IPS-20b (cell line): ENCODE measurements at regions not wholly inside any gene's neighbourhood (a gene's known extent, or its start where the extent isn't known, plus 50 kb on each side); places are given as distances from the start of the nearest gene placed in this dataset.

Experiments
- H3K27ac ChIP-seq: one replicate; pipeline ENCODE4 v1.5.1; 2013; ENCODE audit warnings: low read length
- H3K27me3 ChIP-seq: 2 replicates; pipeline ENCODE4 v1.6.1; 2013; ENCODE audit warnings: mild to moderate bottlenecking, low read length, inconsistent platforms; ENCODE audit not compliant: insufficient read depth
- H3K36me3 ChIP-seq: 2 replicates; pipeline ENCODE4 v1.6.1; 2013; ENCODE audit warnings: low read depth, mild to moderate bottlenecking, inconsistent platforms, low read length, moderate library complexity; ENCODE audit not compliant: insufficient read depth
- H3K4me1 ChIP-seq: 2 replicates; pipeline ENCODE4 v1.6.1; 2013; ENCODE audit warnings: mild to moderate bottlenecking, control low read depth, inconsistent platforms, low read length, moderate library complexity; ENCODE audit not compliant: insufficient read depth
- H3K4me3 ChIP-seq: 2 replicates; pipeline ENCODE4 v1.5.1; 2013; ENCODE audit warnings: mild to moderate bottlenecking, low read length, inconsistent platforms
- H3K9ac ChIP-seq: 2 replicates; pipeline ENCODE4 v1.6.1; 2013; ENCODE audit warnings: low read depth, mild to moderate bottlenecking, inconsistent platforms, low read length, moderate library complexity
- H3K9me3 ChIP-seq: 2 replicates; pipeline ENCODE4 v1.6.1; 2013; ENCODE audit warnings: mild to moderate bottlenecking, low read depth, low read length, inconsistent platforms; ENCODE audit not compliant: insufficient read depth

DNA sequence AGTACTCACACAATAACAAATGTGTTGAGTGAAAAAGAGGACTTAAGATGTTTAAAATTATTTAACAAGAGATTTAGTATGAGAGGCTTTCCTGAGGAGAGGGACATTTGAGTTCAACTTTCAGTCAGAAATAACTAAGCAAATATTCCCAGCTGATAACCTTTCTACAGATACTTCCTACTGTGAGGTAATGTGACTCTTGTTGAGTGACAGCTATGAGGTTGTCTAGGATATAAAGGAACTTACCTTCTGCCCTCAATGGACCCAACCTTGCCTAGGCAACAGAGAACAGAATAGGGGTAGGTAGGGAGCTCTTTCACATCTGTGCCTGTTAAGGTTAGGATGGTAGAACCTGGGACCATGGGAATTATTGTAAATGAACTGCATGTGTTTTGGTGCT, 54.7 kb downstream of the GLUD2 start:
- H3K4me1 ChIP-seq: no peaks in the 10 kb centered on the region
- H3K27ac ChIP-seq: no peak overlapping the region
- H3K9ac ChIP-seq: no peak overlapping the region
- no peaks in the 10 kb centered on the region for H3K27me3 ChIP-seq
- H3K36me3 ChIP-seq: no peaks in the 10 kb centered on the region
- no peak overlapping the region for H3K4me3 ChIP-seq
- H3K9me3 ChIP-seq: no peaks in the 10 kb centered on the region

DNA sequence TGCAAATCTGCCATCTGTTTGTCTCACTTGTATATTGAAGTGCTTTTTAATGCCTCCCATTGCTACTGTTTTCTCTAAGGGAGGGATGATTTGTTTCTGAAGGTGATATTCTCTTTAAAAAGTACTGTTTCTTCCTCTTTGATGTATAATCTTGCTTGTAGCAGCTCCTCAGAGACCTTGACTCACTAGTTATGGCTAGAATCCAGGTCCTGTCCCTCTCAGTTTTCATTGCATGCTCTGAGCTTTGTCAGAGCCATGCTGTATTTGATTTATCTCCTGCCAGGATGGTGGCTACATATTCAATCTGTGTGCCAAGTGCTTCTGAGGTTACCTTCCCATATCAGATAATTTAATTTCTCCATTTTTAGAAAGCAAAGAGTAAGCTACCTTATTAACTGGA, 56.0 kb downstream of the GLUD2 start:
- Histone ChIP-seq H3K9me3 (no peaks in the 10 kb centered on the region), H3K9ac (no peak overlapping the region), H3K27ac (no peak overlapping the region), H3K36me3 (no peaks in the 10 kb centered on the region), H3K4me1 (no peaks in the 10 kb centered on the region), H3K4me3 (no peak overlapping the region), H3K27me3 (no peaks in the 10 kb centered on the region)

GRCh38 chrX:121106484-121107235, 59.2 kb downstream of the GLUD2 start:
- no peaks in the 10 kb centered on the region for H3K9me3 ChIP-seq
- no peaks in the 10 kb centered on the region for H3K27me3 ChIP-seq
- no peaks in the 10 kb centered on the region for H3K36me3 ChIP-seq
- no peak overlapping the region for H3K4me3 ChIP-seq
- no peak overlapping the region for H3K27ac ChIP-seq
- no peaks in the 10 kb centered on the region for H3K4me1 ChIP-seq
- no peak overlapping the region for H3K9ac ChIP-seq

GRCh38 chrX:121109986-121110385, 62.6 kb downstream of the GLUD2 start:
- Histone ChIP-seq H3K9ac (no peak overlapping the region), H3K4me1 (no peaks in the 10 kb centered on the region), H3K27me3 (no peaks in the 10 kb centered on the region), H3K9me3 (no peaks in the 10 kb centered on the region), H3K36me3 (no peaks in the 10 kb centered on the region), H3K27ac (no peak overlapping the region), H3K4me3 (no peak overlapping the region)

- H3K27ac ChIP-seq: no peak overlapping the region
- H3K27me3 ChIP-seq: no peaks in the 10 kb centered on the region
- H3K9me3 ChIP-seq: no peaks in the 10 kb centered on the region
- no peaks in the 10 kb centered on the region for H3K36me3 ChIP-seq
- H3K4me3 ChIP-seq: no peak overlapping the region
- H3K9ac ChIP-seq: no peak overlapping the region
- H3K4me1 ChIP-seq: no peaks in the 10 kb centered on the region
Observed at GRCh38 chrX:121110536-121110935, 63.1 kb downstream of the GLUD2 start.

DNA sequence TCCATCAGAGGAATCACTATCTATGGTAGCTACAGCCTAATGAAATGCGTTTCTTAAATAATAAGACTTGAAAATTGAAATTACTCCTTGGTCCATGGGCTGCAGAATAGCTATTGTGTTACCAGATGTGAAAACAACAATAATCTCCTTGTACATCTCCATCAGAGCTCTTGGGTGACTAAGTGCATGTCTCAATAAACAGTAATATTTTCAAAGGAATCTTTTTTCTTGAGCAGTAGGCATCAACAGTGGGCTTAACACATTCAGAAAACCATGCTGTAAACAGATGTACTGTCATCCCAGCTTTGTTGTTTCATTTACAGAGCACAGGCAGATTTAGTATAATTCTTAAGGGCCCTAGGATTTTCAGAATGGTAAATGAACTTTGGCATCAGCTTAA, 67.3 kb downstream of the GLUD2 start:
- Histone ChIP-seq H3K36me3 (no peaks in the 10 kb centered on the region), H3K4me3 (no peak overlapping the region), H3K9me3 (no peaks in the 10 kb centered on the region), H3K9ac (no peak overlapping the region), H3K27me3 (no peaks in the 10 kb centered on the region), H3K4me1 (no peaks in the 10 kb centered on the region), H3K27ac (no peak overlapping the region)

DNA sequence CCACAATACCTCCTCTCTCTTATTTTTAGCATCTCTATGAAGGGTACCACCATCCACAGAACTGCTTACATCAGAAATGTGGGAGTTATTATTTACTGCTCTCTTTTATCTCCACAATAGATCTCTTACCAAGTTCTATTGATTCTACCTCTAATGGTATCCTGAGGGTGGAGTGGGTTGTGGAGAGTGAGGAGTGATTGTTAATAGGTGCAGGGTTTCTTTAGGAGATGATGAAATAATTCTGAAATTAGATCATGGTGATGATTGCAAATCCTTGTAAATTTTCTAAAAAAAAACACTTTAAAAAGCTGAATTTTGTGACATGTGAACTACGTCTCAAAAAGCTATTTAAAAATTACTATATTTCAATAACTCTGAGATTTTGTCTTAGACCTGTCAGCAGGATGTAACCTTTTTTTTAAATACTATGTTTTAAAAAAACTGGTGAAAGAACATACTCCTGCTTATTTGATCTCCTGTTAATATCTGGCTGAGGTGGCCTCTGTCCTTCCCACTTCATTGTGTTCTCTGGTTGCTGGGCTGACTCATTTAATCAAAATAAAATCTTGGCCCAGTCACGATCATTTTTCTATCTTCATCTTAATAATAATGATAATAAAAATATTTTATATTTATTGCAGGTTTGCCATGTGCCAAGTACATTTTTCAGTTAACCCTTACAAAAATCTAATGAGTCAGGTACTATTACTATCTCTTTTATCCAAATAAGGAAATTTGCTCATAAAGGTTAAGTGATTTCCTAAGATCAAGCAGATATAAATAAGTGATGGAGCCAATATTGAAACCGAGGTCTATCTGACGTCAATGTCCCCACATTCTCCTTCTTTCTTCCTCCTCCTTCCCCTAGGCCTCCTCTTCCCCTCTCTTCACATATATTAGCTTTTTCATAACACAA, 73.5 kb downstream of the GLUD2 start:
- no peaks in the 10 kb centered on the region for H3K9me3 ChIP-seq
- no peak overlapping the region for H3K27ac ChIP-seq
- H3K27me3 ChIP-seq: no peaks in the 10 kb centered on the region
- H3K4me3 ChIP-seq: no peak overlapping the region
- H3K4me1 ChIP-seq: no peaks in the 10 kb centered on the region
- H3K9ac ChIP-seq: no peak overlapping the region
- no peaks in the 10 kb centered on the region for H3K36me3 ChIP-seq

GRCh38 chrX:121122332-121122731, 74.9 kb downstream of the GLUD2 start:
- H3K27ac ChIP-seq: no peak overlapping the region
- H3K4me3 ChIP-seq: no peak overlapping the region
- H3K9me3 ChIP-seq: no peaks in the 10 kb centered on the region
- no peaks in the 10 kb centered on the region for H3K27me3 ChIP-seq
- H3K36me3 ChIP-seq: no peaks in the 10 kb centered on the region
- no peaks in the 10 kb centered on the region for H3K4me1 ChIP-seq
- H3K9ac ChIP-seq: no peak overlapping the region

GRCh38 chrX:121128925-121129877, 81.8 kb downstream of the GLUD2 start:
- no peak overlapping the region for H3K27ac ChIP-seq
- H3K4me3 ChIP-seq: no peak overlapping the region
- H3K9ac ChIP-seq: no peak overlapping the region
- H3K27me3 ChIP-seq: no peaks in the 10 kb centered on the region
- no peaks in the 10 kb centered on the region for H3K9me3 ChIP-seq
- H3K36me3 ChIP-seq: no peaks in the 10 kb centered on the region
- no peaks in the 10 kb centered on the region for H3K4me1 ChIP-seq

GRCh38 chrX:121132675-121133074, 85.3 kb downstream of the GLUD2 start:
- no peaks in the 10 kb centered on the region for H3K36me3 ChIP-seq
- H3K4me1 ChIP-seq: no peaks in the 10 kb centered on the region
- no peak overlapping the region for H3K9ac ChIP-seq
- H3K27me3 ChIP-seq: no peaks in the 10 kb centered on the region
- H3K4me3 ChIP-seq: no peak overlapping the region
- H3K9me3 ChIP-seq: no peaks in the 10 kb centered on the region
- no peak overlapping the region for H3K27ac ChIP-seq

DNA sequence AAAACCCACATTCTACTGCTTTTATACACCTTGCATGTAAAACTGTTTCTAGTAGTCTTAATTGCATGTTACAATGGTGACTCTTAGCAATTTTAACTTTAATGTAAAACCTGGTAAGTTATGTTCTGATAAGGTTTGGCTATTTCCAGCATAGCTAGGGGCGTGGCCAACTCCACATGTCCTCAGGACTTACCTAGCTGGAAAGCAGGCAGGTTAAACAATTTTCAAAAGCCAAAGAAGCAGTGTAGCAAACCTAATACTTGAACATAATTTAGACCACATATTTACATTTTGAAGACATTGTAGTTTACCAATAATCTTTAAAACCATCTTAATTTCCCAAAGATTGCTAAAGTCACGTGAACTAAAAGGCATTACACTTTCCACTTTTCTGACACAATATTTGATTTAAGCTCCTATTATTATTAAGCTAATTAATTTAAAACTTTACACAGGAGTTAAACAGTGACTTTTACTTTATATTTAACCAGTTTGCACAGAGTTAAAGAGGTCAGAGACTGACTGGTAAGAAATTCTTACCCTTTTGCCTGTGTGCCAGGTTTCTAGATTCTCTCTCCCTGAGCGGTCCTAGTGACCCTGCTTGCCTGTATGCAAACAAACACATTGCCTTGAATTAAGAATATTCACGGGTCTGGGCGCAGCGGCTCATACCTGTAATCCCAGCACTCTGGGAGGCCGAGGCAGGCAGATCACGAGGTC, 88.2 kb downstream of the GLUD2 start:
- H3K27ac ChIP-seq: no peak overlapping the region
- no peaks in the 10 kb centered on the region for H3K27me3 ChIP-seq

More for the DNA sequence above, 88.2 kb downstream of the GLUD2 start:
- Histone ChIP-seq H3K9me3 (no peaks in the 10 kb centered on the region), H3K36me3 (no peaks in the 10 kb centered on the region), H3K9ac (no peak overlapping the region), H3K4me1 (no peaks in the 10 kb centered on the region), H3K4me3 (no peak overlapping the region)
